NCI-H187 (cell line): ENCODE measurements at regions not wholly inside any gene's neighbourhood (a gene's known extent, or its start where the extent isn't known, plus 50 kb on each side); places are given as distances from the start of the nearest gene placed in this dataset.

Experiments
- DNase-seq, 2 experiments: peaks; one replicate each; lab custom pipeline; 2025; lab: John Stamatoyannopoulos, UW

- DNase-seq, result no peak
Measured at GRCh38 chr5:10849278-10849677, 88.2 kb upstream of the DAP start.

GRCh38 chr5:10844016-10844415 is 83.0 kb upstream of the DAP start:
- DNase-seq, result no peak

- DNase-seq, result no peak
Measured at GRCh38 chr5:10842823-10843222, 81.8 kb upstream of the DAP start.

GRCh38 chr5:10839916-10840599 is 79.0 kb upstream of the DAP start:
- no peak for DNase-seq

- DNase-seq, result no peak
Measured at GRCh38 chr5:10839118-10839517, 78.1 kb upstream of the DAP start.

GRCh38 chr5:10838038-10838437 is 77.0 kb upstream of the DAP start:
- no peak for DNase-seq

GRCh38 chr5:10836986-10837385 is 76.0 kb upstream of the DAP start:
- no peak for DNase-seq

- no peak for DNase-seq
Measured at GRCh38 chr5:10834695-10835094, 73.7 kb upstream of the DAP start.

- DNase-seq, result no peak
Measured at GRCh38 chr5:10832987-10833386, 72.0 kb upstream of the DAP start.

- DNase-seq, result no peak
Measured at GRCh38 chr5:10832421-10832820, 71.4 kb upstream of the DAP start.

GRCh38 chr5:10831419-10831818 is 70.4 kb upstream of the DAP start:
- DNase-seq, result no peak

- no peak for DNase-seq
Measured at GRCh38 chr5:10828241-10828640, 67.2 kb upstream of the DAP start.

GRCh38 chr5:10827571-10827970 is 66.5 kb upstream of the DAP start:
- no peak for DNase-seq

- no peak for DNase-seq
Measured at GRCh38 chr5:10826971-10827370, 65.9 kb upstream of the DAP start.

- no peak for DNase-seq
Measured at GRCh38 chr5:10825897-10826644, 65.0 kb upstream of the DAP start.

- no peak for DNase-seq
Measured at GRCh38 chr5:10812218-10812617, 51.2 kb upstream of the DAP start.
